ENCODE measurements at regions not wholly inside any gene's neighbourhood (a gene's known extent, or its start where the extent isn't known, plus 50 kb on each side); places are given as distances from the start of the nearest gene placed in this dataset.

GRCh38 chr5:103907001-103907400 is 344.4 kb upstream of the NUDT12 start:
- WGBS, 2 donors = 75 to 84% methylated on average over 1 of the region's 1 CpG
- TF ChIP-seq CTCF (IDR thresholded peaks at IDR 0.05; ENCODE audit: control extremely low read depth, extremely low read depth) = no peak
- H3K27ac ChIP-seq (ENCODE audit: low read depth in 1 of 2, low read length in 1 of 2) = no peak overlapping the region
- no peak overlapping the region for H3K9ac ChIP-seq (ENCODE audit: insufficient read depth in 1 of 2, low read length in 2 of 2)
- H3K27me3 ChIP-seq (ENCODE audit: control insufficient read depth in 3 of 3, insufficient read depth in 3 of 3, low read length in 2 of 3) = no peaks in the 10 kb centered on the region
- no peaks in the 10 kb centered on the region for H3K4me1 ChIP-seq (ENCODE audit: control insufficient read depth in 5 of 5, insufficient read depth in 5 of 5, low read length in 5 of 5)
- no peak overlapping the region for H3K4me3 ChIP-seq
- no peaks in the 10 kb centered on the region for H3K36me3 ChIP-seq (ENCODE audit: control insufficient read depth in 4 of 4, insufficient read depth in 4 of 4, low read length in 4 of 4)
- no peaks in the 10 kb centered on the region for H3K9me3 ChIP-seq (ENCODE audit: control insufficient read depth in 4 of 4, insufficient read depth in 3 of 4, low read length in 3 of 4)
- DNase-seq = no peak
- ATAC-seq (ENCODE audit: insufficient read depth, low FRiP score) = no peak

GRCh38 chr5:103904651-103905050 is 342.1 kb upstream of the NUDT12 start:
- Histone ChIP-seq H3K9ac (ENCODE audit: insufficient read depth in 1 of 2, low read length in 2 of 2) (no peak overlapping the region), H3K36me3 (ENCODE audit: control insufficient read depth in 4 of 4, insufficient read depth in 4 of 4, low read length in 4 of 4) (no peaks in the 10 kb centered on the region), H3K4me3 (no peak overlapping the region), H3K4me1 (ENCODE audit: control insufficient read depth in 5 of 5, insufficient read depth in 5 of 5, low read length in 5 of 5) (no peaks in the 10 kb centered on the region), H3K27me3 (ENCODE audit: control insufficient read depth in 3 of 3, insufficient read depth in 3 of 3, low read length in 2 of 3) (no peaks in the 10 kb centered on the region), H3K27ac (ENCODE audit: low read depth in 1 of 2, low read length in 1 of 2) (no peak overlapping the region), H3K9me3 (ENCODE audit: control insufficient read depth in 4 of 4, insufficient read depth in 3 of 4, low read length in 3 of 4) (no peaks in the 10 kb centered on the region)
- no peak for TF ChIP-seq CTCF (IDR thresholded peaks at IDR 0.05; ENCODE audit: control extremely low read depth, extremely low read depth)
- no peak for ATAC-seq (ENCODE audit: insufficient read depth, low FRiP score)
- WGBS, 2 donors = 86% methylated on average over 1 of the region's 1 CpG
- DNase-seq = no peak

GRCh38 chr5:103902893-103903292 is 340.3 kb upstream of the NUDT12 start:
- Histone ChIP-seq H3K9me3 (ENCODE audit: control insufficient read depth in 4 of 4, insufficient read depth in 3 of 4, low read length in 3 of 4) (peaks cover 0 to 4% (median 0%) of the 10 kb centered on the region in 4 donors), H3K27me3 (ENCODE audit: control insufficient read depth in 3 of 3, insufficient read depth in 3 of 3, low read length in 2 of 3) (no peaks in the 10 kb centered on the region), H3K36me3 (ENCODE audit: control insufficient read depth in 4 of 4, insufficient read depth in 4 of 4, low read length in 4 of 4) (no peaks in the 10 kb centered on the region), H3K4me3 (no peak overlapping the region), H3K9ac (ENCODE audit: insufficient read depth in 1 of 2, low read length in 2 of 2) (no peak overlapping the region), H3K27ac (ENCODE audit: low read depth in 1 of 2, low read length in 1 of 2) (no peak overlapping the region), H3K4me1 (ENCODE audit: control insufficient read depth in 5 of 5, insufficient read depth in 5 of 5, low read length in 5 of 5) (no peaks in the 10 kb centered on the region)
- DNase-seq (no peak), ATAC-seq (ENCODE audit: insufficient read depth, low FRiP score) (no peak)
- WGBS, 2 donors = 85% methylated on average over 3 of the region's 3 CpGs
- no peak for TF ChIP-seq CTCF (IDR thresholded peaks at IDR 0.05; ENCODE audit: control extremely low read depth, extremely low read depth)

- 82 to 84% methylated on average over 1 of the region's 1 CpG for whole genome bisulfite sequencing, 2 donors
These were observed 339.3 kb upstream of the NUDT12 start for GRCh38 chr5:103901885-103902284.

More at GRCh38 chr5:103901885-103902284, 339.3 kb upstream of the NUDT12 start:
- Histone ChIP-seq H3K9ac (ENCODE audit: insufficient read depth in 1 of 2, low read length in 2 of 2) (no peak overlapping the region), H3K9me3 (ENCODE audit: control insufficient read depth in 4 of 4, insufficient read depth in 3 of 4, low read length in 3 of 4) (peaks cover 0 to 4% (median 0%) of the 10 kb centered on the region in 4 donors), H3K36me3 (ENCODE audit: control insufficient read depth in 4 of 4, insufficient read depth in 4 of 4, low read length in 4 of 4) (no peaks in the 10 kb centered on the region), H3K4me1 (ENCODE audit: control insufficient read depth in 5 of 5, insufficient read depth in 5 of 5, low read length in 5 of 5) (no peaks in the 10 kb centered on the region), H3K27me3 (ENCODE audit: control insufficient read depth in 3 of 3, insufficient read depth in 3 of 3, low read length in 2 of 3) (no peaks in the 10 kb centered on the region), H3K4me3 (no peak overlapping the region), H3K27ac (ENCODE audit: low read depth in 1 of 2, low read length in 1 of 2) (no peak overlapping the region)
- no peak for ATAC-seq (ENCODE audit: insufficient read depth, low FRiP score)
- no peak for TF ChIP-seq CTCF (IDR thresholded peaks at IDR 0.05; ENCODE audit: control extremely low read depth, extremely low read depth)
- DNase-seq = no peak
